NCI-H526 (cell line): ENCODE measurements at regions not wholly inside any gene's neighbourhood (a gene's known extent, or its start where the extent isn't known, plus 50 kb on each side); places are given as distances from the start of the nearest gene placed in this dataset.
A peak's percentile ranks its signal among the peaks of the same experiment; 100 is the strongest.

Experiments used
- DNase-seq, 2 experiments: peaks; one replicate each; lab custom pipeline; 2025; lab: John Stamatoyannopoulos, UW

GRCh38 chr20:20827992-20828597 lies 115.7 kb upstream of the RALGAPA2 start:
- peak; percentile 14 to 62 for DNase-seq

- peak; percentile 25 to 79 for DNase-seq
These were observed 112.6 kb upstream of the RALGAPA2 start for GRCh38 chr20:20824924-20825584.

GRCh38 chr20:20823476-20823881 lies 111.0 kb upstream of the RALGAPA2 start:
- no peak for DNase-seq

GRCh38 chr20:20821484-20822260 lies 109.2 kb upstream of the RALGAPA2 start:
- DNase-seq, result peak; percentile 38 to 51

- no peak for DNase-seq
These were observed 108.5 kb upstream of the RALGAPA2 start for GRCh38 chr20:20820785-20821483.

GRCh38 chr20:20820104-20820503 lies 107.7 kb upstream of the RALGAPA2 start:
- DNase-seq, result peak in 1 of 2 experiments; percentile 62

GRCh38 chr20:20816969-20817755 lies 104.7 kb upstream of the RALGAPA2 start:
- DNase-seq, result peak; percentile 13 to 58

GRCh38 chr20:20815711-20816455 lies 103.4 kb upstream of the RALGAPA2 start:
- DNase-seq, result no peak

- DNase-seq, result no peak
These were observed 102.2 kb upstream of the RALGAPA2 start for GRCh38 chr20:20814685-20815084.

- DNase-seq, result no peak
These were observed 99.7 kb upstream of the RALGAPA2 start for GRCh38 chr20:20812136-20812535.

- DNase-seq, result no peak
These were observed 95.6 kb upstream of the RALGAPA2 start for GRCh38 chr20:20808016-20808415.

GRCh38 chr20:20806121-20807095 lies 94.0 kb upstream of the RALGAPA2 start:
- DNase-seq, result no peak

GRCh38 chr20:20803011-20803410 lies 90.6 kb upstream of the RALGAPA2 start:
- no peak for DNase-seq

- DNase-seq, result no peak
These were observed 89.9 kb upstream of the RALGAPA2 start for GRCh38 chr20:20802328-20802727.

- no peak for DNase-seq
These were observed 87.4 kb upstream of the RALGAPA2 start for GRCh38 chr20:20799716-20800312.

GRCh38 chr20:20797521-20798310 lies 85.3 kb upstream of the RALGAPA2 start:
- no peak for DNase-seq

GRCh38 chr20:20796766-20797440 lies 84.5 kb upstream of the RALGAPA2 start:
- no peak for DNase-seq

- no peak for DNase-seq
These were observed 83.3 kb upstream of the RALGAPA2 start for GRCh38 chr20:20795721-20796120.
